GM10266 (cell line): ENCODE measurements at regions not wholly inside any gene's neighbourhood (a gene's known extent, or its start where the extent isn't known, plus 50 kb on each side); places are given as distances from the start of the nearest gene placed in this dataset.

Source experiments
- DNase-seq: peaks from one replicate; pipeline ENCODE4 v3.0.0; 2012; ENCODE audit errors: extremely low spot score
- TF ChIP-seq, protein P1 (sequence below): IDR thresholded peaks from 2 replicates; pipeline ENCODE4 v1.5.1; 2012; ENCODE audit warnings: mild to moderate bottlenecking, low read depth; ENCODE audit not compliant: control insufficient read depth, insufficient read depth; ENCODE audit errors: missing control alignments

DNA sequence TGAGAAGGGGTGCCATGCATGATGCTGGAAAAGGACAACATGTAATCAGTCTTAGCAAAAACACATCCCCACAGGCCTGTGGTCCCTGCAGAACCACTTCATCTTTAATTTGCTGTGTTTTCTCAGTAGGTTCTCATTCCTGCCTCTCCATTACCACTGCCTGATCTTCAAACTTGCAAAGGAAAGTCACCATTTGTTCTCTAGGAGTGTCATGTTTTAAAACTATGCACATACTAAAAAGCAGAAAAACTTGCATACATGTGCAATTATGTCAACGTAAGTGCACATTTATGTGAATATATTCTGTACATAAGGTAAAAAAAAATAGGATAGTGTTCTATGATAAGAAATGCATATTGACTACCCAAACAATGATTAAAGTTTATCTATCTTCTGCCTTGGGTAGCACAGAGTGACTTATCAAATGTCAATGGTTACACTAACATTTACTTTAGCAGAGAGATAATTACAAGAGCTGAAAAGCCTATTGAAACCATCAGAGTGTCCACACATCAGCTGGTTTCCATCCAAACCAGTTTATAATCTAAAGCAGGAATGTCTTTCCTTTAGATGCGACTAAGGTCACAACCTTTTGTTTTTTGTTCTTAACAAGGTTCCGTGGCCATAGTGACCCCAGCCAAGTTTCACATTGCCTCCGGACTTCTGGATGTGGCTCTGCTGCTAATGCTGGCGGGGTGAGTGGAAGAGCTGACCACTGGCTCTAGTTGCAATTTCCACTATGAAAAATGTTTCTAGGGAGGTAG is 58.7 kb upstream of the RMDN2 start:
- TF ChIP-seq, protein P1, sequence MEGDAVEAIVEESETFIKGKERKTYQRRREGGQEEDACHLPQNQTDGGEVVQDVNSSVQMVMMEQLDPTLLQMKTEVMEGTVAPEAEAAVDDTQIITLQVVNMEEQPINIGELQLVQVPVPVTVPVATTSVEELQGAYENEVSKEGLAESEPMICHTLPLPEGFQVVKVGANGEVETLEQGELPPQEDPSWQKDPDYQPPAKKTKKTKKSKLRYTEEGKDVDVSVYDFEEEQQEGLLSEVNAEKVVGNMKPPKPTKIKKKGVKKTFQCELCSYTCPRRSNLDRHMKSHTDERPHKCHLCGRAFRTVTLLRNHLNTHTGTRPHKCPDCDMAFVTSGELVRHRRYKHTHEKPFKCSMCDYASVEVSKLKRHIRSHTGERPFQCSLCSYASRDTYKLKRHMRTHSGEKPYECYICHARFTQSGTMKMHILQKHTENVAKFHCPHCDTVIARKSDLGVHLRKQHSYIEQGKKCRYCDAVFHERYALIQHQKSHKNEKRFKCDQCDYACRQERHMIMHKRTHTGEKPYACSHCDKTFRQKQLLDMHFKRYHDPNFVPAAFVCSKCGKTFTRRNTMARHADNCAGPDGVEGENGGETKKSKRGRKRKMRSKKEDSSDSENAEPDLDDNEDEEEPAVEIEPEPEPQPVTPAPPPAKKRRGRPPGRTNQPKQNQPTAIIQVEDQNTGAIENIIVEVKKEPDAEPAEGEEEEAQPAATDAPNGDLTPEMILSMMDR: no peak

DNA sequence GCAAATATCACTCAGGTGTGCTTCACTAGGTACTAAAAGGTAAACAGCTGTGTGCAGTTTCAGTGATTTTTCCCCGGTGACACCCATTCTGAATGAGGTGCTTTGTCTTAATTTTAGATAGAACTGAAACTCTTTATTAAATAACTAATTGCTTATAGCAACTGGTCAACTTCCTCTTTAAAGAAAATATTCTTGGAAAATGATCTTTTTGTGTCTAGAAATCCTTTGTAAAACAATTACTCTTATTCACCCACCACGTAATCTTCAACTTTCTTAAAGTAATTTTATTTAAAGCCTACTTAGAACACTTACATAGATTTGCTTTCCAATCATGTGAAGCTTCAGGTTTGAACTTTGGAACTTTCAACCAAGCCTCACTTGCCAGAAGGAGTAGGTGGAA is 57.9 kb upstream of the RMDN2 start:
- DNase-seq: no peak
- TF ChIP-seq, protein P1: no peak

More for the DNA sequence above, 58.7 kb upstream of the RMDN2 start:
- no peak for DNase-seq

DNA sequence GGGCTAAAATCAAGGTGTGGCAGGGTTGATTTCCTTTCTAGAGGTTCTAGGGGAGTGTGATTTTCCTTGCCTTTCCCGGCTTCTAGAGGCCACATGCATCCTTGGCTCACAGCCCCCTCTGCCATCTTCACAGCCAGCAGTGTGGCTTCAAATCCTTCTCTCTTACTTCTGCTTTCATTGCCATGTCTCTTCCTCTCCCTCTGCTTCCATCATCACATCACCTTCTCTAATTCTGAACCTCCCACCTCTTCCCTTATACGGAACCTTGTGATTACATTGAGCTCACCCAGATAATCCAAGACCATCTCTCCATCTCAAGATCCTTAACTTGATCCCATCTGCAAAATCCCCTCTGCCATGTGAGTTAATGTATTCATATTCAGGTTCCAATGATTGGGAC is 56.2 kb upstream of the RMDN2 start:
- DNase-seq: no peak
- TF ChIP-seq, protein P1: no peak

DNA sequence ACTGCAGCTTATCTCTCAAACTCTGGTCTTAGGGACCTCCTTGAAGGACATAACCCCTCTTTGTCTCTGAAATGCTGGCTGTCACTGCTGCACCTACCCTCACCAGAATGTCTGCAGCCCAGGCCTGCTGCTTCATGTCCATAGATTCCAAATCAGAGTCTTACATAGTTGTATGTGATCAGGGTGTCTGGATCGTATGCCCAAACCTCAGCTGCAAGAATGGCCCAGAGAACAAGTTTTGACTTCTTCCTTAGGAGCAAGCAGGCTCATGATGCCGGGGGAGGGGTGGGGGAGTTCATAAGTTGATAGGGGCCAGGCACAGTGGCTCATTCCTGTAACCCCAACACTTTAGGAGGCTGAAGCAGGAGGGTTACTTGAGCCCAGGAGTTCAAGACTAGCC is 55.8 kb upstream of the RMDN2 start:
- no peak for DNase-seq

DNA sequence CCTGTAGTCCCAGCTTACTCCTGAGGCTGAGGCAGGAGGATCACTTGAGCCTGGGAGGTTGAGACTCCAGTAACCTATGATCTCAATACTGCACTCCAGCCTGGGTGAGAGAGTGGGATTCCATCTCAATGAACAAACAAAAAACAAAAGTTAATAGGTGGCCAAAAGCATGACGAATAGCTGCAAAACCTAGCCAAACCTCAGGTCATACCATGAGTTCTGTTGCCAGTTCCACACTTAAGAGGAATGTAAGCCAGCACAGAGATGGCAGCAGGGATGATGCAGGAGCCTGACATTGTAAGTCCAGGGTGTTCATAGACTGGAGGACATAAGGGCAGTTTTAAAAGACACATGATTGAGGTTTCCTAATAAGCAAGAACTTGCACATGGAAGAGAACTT is 55.3 kb upstream of the RMDN2 start:
- no peak for DNase-seq
- TF ChIP-seq, protein P1: no peak

More for the DNA sequence above, 55.8 kb upstream of the RMDN2 start:
- TF ChIP-seq, protein P1: no peak

DNA sequence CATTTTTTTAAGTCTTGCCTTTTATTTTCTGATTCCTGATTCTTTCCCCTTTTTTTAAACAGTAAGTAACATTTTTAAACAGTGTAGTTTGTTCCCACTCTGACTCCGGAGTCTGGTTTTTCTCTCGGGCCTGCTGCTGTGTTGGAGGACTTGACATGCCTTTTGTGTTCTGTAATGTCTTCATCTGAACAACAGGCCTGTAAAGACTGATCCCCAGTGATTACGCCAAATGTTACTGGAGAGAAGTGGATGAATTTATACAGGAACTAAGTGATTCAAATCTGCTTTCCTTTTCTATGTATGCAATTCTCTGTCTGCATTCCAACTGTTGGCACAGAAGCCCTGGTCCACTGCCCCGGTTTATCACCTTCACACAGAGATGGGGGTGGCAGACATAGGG is 54.3 kb upstream of the RMDN2 start:
- no peak for DNase-seq
- TF ChIP-seq, protein P1: no peak

DNA sequence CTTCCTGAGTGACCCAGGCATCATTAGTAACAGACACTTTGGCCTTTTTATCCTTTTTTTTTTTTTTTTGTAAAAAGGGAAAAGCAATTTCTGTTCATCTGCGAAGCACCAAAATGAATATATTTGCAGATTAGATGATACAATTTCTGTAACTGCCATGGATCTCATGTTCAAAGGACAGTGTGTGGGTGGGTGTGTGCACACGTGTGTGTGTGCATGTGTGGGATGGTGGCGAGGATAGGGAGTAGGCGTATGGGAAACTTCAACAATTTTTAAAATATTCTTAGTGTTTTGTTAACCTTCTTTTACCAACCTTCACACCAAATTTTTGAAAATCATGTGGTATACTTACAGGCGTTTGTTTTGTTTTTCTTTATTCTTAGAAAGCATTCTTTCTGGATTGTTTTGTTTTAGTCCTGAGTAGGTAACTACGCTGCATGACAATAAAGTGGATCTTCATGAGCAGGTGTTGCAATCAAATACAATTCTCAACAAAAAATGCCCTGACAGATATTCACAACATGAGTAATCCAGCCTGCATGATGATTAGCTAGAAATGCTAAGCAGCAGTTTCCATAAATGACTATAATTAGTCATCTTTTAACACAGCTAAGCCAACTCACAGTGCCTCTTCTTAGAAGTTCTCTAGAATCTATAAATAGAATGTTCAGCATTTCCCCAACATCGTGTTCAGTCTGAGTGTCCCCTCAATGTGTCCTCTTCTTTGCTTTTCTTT is 53.5 kb upstream of the RMDN2 start:
- DNase-seq: peak; percentile 38
- TF ChIP-seq, protein P1: no peak
